HepG2 (cell line): ENCODE measurements at regions not wholly inside any gene's neighbourhood (a gene's known extent, or its start where the extent isn't known, plus 50 kb on each side); places are given as distances from the start of the nearest gene placed in this dataset.

Source experiments
- HES4 ChIP-seq: sonication (generic); formaldehyde crosslinking; IDR thresholded peaks from 2 replicates; pipeline ENCODE4 v1.9.0; 2021; ENCODE audit warnings: mild to moderate bottlenecking, missing genetic modification reagents, borderline replicate concordance
- HNRNPL ChIP-seq: fragments of 200-400 bp; formaldehyde crosslinking; IDR thresholded peaks from 2 replicates; pipeline ENCODE4 v1.6.1; 2017; ENCODE audit warnings: mild to moderate bottlenecking, low read depth, low read length
- JARID2 ChIP-seq: sonication (generic); formaldehyde crosslinking; IDR thresholded peaks from 2 replicates; pipeline ENCODE4 v1.8.1; 2023; ENCODE audit warnings: missing genetic modification reagents, inconsistent platforms; ENCODE audit not compliant: insufficient replicate concordance
- MAFG ChIP-seq: sonication (generic); formaldehyde crosslinking; IDR thresholded peaks from 2 replicates; pipeline ENCODE4 v1.5.1; 2020; ENCODE audit warnings: mild to moderate bottlenecking, missing genetic modification reagents
- MED8 ChIP-seq: sonication (generic); formaldehyde crosslinking; IDR thresholded peaks from 2 replicates; pipeline ENCODE4 v1.8.1; 2023; ENCODE audit warnings: mild to moderate bottlenecking, missing genetic modification reagents; ENCODE audit not compliant: insufficient replicate concordance
- NCOA2 ChIP-seq: sonication (generic); formaldehyde crosslinking; IDR thresholded peaks from 2 replicates; pipeline ENCODE4 v1.8.0; 2022; ENCODE audit warnings: inconsistent platforms
- TBX3 ChIP-seq: fragments of 450-650 bp; IDR thresholded peaks from 2 replicates; pipeline ENCODE4 v1.6.1; 2017; ENCODE audit warnings: antibody characterized with exemption, mild to moderate bottlenecking, inconsistent platforms, borderline replicate concordance
- ZHX2 ChIP-seq, 2 experiments: sonication (generic) in 1 of 2; formaldehyde crosslinking in 1 of 2; IDR thresholded peaks; 2 replicates each; pipeline versions ENCODE4 v1.6.1 to v1.9.0; 2014 to 2022; ENCODE audit warnings: antibody characterized with exemption in 1 of 2, borderline replicate concordance in 1 of 2, inconsistent platforms in 1 of 2, low read depth in 1 of 2, missing genetic modification reagents in 1 of 2
- ZNF30 ChIP-seq: sonication (generic); formaldehyde crosslinking; IDR thresholded peaks from 2 replicates; pipeline ENCODE4 v1.5.0; 2020; ENCODE audit warnings: mild to moderate bottlenecking, missing genetic modification reagents
- ZNF510 ChIP-seq: sonication (generic); formaldehyde crosslinking; IDR thresholded peaks from 2 replicates; pipeline ENCODE4 v1.4.0; 2020; ENCODE audit warnings: low read depth, mild to moderate bottlenecking, missing genetic modification reagents
- ZNF713 ChIP-seq: sonication (generic); formaldehyde crosslinking; IDR thresholded peaks from 2 replicates; pipeline ENCODE4 v1.4.0; 2020; ENCODE audit warnings: mild to moderate bottlenecking, missing genetic modification reagents
- TF ChIP-seq, protein P1 (sequence below): sonication (generic); formaldehyde crosslinking; IDR thresholded peaks from 2 replicates; pipeline ENCODE4 v1.4.0; 2020; ENCODE audit warnings: missing genetic modification reagents, borderline replicate concordance
- TF ChIP-seq, protein P2 (sequence below): IDR thresholded peaks from 2 replicates; pipeline ENCODE4 v1.6.1; 2012; ENCODE audit warnings: low read length, improper control_type of control experiment

GRCh38 chr10:28769091-28769604 is 91.8 kb downstream of the BAMBI start (continued):
- TF ChIP-seq ZHX2 (IDR thresholded peaks at IDR 0.05; ENCODE audit: low read depth) (no peak), ZHX2 (CRISPR knock-in tag; IDR thresholded peaks at IDR 0.05; ENCODE audit: borderline replicate concordance) (no peak), MAFG (CRISPR knock-in tag) (no peak), JARID2 (no peak), TBX3 (peak; percentile 21; the same call in 1 of the 2 replicates), ZNF30 (CRISPR knock-in tag) (no peak), ZNF713 (CRISPR knock-in tag) (no peak), HNRNPL (no peak), NCOA2 (CRISPR knock-in tag) (peak; percentile 69), HES4 (CRISPR knock-in tag) (no peak), ZNF510 (no peak), MED8 (CRISPR knock-in tag) (no peak)
- TF ChIP-seq, protein P1, sequence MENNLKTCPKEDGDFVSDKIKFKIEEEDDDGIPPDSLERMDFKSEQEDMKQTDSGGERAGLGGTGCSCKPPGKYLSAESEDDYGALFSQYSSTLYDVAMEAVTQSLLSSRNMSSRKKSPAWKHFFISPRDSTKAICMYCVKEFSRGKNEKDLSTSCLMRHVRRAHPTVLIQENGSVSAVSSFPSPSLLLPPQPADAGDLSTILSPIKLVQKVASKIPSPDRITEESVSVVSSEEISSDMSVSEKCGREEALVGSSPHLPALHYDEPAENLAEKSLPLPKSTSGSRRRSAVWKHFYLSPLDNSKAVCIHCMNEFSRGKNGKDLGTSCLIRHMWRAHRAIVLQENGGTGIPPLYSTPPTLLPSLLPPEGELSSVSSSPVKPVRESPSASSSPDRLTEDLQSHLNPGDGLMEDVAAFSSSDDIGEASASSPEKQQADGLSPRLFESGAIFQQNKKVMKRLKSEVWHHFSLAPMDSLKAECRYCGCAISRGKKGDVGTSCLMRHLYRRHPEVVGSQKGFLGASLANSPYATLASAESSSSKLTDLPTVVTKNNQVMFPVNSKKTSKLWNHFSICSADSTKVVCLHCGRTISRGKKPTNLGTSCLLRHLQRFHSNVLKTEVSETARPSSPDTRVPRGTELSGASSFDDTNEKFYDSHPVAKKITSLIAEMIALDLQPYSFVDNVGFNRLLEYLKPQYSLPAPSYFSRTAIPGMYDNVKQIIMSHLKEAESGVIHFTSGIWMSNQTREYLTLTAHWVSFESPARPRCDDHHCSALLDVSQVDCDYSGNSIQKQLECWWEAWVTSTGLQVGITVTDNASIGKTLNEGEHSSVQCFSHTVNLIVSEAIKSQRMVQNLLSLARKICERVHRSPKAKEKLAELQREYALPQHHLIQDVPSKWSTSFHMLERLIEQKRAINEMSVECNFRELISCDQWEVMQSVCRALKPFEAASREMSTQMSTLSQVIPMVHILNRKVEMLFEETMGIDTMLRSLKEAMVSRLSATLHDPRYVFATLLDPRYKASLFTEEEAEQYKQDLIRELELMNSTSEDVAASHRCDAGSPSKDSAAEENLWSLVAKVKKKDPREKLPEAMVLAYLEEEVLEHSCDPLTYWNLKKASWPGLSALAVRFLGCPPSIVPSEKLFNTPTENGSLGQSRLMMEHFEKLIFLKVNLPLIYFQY (CRISPR knock-in tag), result peak; percentile 34; the same call in 1 of the 2 replicates
- TF ChIP-seq, protein P2, sequence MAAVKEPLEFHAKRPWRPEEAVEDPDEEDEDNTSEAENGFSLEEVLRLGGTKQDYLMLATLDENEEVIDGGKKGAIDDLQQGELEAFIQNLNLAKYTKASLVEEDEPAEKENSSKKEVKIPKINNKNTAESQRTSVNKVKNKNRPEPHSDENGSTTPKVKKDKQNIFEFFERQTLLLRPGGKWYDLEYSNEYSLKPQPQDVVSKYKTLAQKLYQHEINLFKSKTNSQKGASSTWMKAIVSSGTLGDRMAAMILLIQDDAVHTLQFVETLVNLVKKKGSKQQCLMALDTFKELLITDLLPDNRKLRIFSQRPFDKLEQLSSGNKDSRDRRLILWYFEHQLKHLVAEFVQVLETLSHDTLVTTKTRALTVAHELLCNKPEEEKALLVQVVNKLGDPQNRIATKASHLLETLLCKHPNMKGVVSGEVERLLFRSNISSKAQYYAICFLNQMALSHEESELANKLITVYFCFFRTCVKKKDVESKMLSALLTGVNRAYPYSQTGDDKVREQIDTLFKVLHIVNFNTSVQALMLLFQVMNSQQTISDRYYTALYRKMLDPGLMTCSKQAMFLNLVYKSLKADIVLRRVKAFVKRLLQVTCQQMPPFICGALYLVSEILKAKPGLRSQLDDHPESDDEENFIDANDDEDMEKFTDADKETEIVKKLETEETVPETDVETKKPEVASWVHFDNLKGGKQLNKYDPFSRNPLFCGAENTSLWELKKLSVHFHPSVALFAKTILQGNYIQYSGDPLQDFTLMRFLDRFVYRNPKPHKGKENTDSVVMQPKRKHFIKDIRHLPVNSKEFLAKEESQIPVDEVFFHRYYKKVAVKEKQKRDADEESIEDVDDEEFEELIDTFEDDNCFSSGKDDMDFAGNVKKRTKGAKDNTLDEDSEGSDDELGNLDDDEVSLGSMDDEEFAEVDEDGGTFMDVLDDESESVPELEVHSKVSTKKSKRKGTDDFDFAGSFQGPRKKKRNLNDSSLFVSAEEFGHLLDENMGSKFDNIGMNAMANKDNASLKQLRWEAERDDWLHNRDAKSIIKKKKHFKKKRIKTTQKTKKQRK, result no peak
